OCI-LY3 (cell line): ENCODE measurements at regions not wholly inside any gene's neighbourhood (a gene's known extent, or its start where the extent isn't known, plus 50 kb on each side); places are given as distances from the start of the nearest gene placed in this dataset.
"Not testable (repeated sequence)": the region's sequence is repeated elsewhere in the genome, so short reads cannot be mapped to it uniquely, and the experiment has no call there.

ENCODE experiments used
- H2AFZ ChIP-seq: fragments of 200-600, 300-600 bp; shearing (Covaris generic); 2 replicates; pipeline ENCODE4 v1.6.0; 2014; ENCODE audit warnings: antibody characterized with exemption, low read depth, low read length
- H3K27ac ChIP-seq: fragments of 200-600, 300-600 bp; sonication (generic); 2 replicates; pipeline ENCODE4 v1.5.1; 2014; ENCODE audit warnings: mild to moderate bottlenecking, low read length, moderate library complexity, mixed read lengths
- H3K27me3 ChIP-seq: fragments of 200-600, 300-600 bp; sonication (generic); 2 replicates; pipeline ENCODE4 v1.6.1; 2014; ENCODE audit warnings: low read depth, low read length, mixed read lengths
- H3K36me3 ChIP-seq: fragments of 200-600, 300-600 bp; sonication (generic); replicated peaks from 2 replicates; pipeline ENCODE3; 2014; ENCODE audit warnings: low read depth, low read length, mixed read lengths
- H3K4me1 ChIP-seq: fragments of 300-600, 200-600 bp; sonication (generic); 2 replicates; pipeline ENCODE4 v1.6.1; 2014; ENCODE audit warnings: low read length, mixed read lengths
- H3K4me2 ChIP-seq: fragments of 200-600, 300-600 bp; sonication (generic); 2 replicates; pipeline ENCODE4 v1.6.1; 2014; ENCODE audit warnings: low read length, mixed read lengths
- H3K4me3 ChIP-seq: fragments of 300-600, 200-600 bp; sonication (generic); 2 replicates; pipeline ENCODE4 v1.5.1; 2014; ENCODE audit warnings: antibody characterized with exemption, mild to moderate bottlenecking, low read length, moderate library complexity
- H3K79me2 ChIP-seq: fragments of 300-600, 200-600 bp; shearing (Covaris generic); 2 replicates; pipeline ENCODE4 v1.6.1; 2014; ENCODE audit warnings: mild to moderate bottlenecking, low read length, mixed read lengths
- H3K9ac ChIP-seq: fragments of 300-600, 200-600 bp; shearing (Covaris generic); 2 replicates; pipeline ENCODE4 v1.6.0; 2014; ENCODE audit warnings: mild to moderate bottlenecking, low read length, moderate library complexity
- H3K9me3 ChIP-seq: fragments of 200-600, 300-600 bp; shearing (Covaris generic); 2 replicates; pipeline ENCODE4 v1.6.1; 2014; ENCODE audit warnings: low read length, mixed read lengths; ENCODE audit not compliant: insufficient read depth
- H4K20me1 ChIP-seq: fragments of 200-600, 300-600 bp; sonication (generic); 2 replicates; pipeline ENCODE4 v1.6.1; 2016; ENCODE audit warnings: low read length, mixed read lengths; ENCODE audit not compliant: insufficient read depth
- EZH2phosphoT487 ChIP-seq: fragments of 200-600 bp; shearing (Covaris generic); IDR thresholded peaks from 2 replicates; pipeline ENCODE4 v1.6.1; 2018; ENCODE audit warnings: antibody characterized with exemption, mixed run types, low read depth
- TF ChIP-seq, protein P1 (sequence below): fragments of 200-600, 300-600 bp; sonication (generic); IDR thresholded peaks from 2 replicates; pipeline ENCODE4 v1.5.1; 2014; ENCODE audit warnings: antibody characterized with exemption, low read length, low read depth

DNA sequence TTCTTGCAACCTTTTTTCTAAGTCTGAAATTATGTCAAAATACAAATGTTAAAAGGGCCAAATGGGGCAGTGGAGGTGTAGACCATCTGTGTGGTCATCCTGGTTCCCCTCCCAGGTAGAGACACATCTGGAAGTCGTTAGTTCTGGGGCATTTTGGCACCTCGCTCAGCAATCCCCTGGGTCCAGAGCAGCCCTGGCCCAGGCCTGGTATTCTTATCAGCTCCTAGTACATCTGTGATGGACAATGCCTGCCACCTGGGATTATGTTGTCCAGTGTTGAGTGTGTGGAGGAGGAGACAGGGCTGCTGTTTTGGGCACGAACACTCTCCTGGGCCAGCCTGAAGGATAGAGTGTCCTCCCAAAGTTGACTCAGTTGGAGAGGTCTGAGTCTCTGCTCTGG is 74.8 kb downstream of the GADD45G start:
- Histone ChIP-seq H4K20me1 (no peaks in the 10 kb centered on the region), H3K27ac (no peak overlapping the region), H3K9me3 (no peaks in the 10 kb centered on the region), H3K79me2 (no peaks in the 10 kb centered on the region), H3K4me2 (no peak overlapping the region), H3K27me3 (0 out of 2 replicates have a peak, but pooled peaks cover 9% of the 10 kb centered on the region), H3K9ac (no peak overlapping the region), H3K36me3 (no peaks in the 10 kb centered on the region), H3K4me3 (no peak overlapping the region), H3K4me1 (no peaks in the 10 kb centered on the region), H2AFZ (no peak overlapping the region)
- TF ChIP-seq, protein P1, sequence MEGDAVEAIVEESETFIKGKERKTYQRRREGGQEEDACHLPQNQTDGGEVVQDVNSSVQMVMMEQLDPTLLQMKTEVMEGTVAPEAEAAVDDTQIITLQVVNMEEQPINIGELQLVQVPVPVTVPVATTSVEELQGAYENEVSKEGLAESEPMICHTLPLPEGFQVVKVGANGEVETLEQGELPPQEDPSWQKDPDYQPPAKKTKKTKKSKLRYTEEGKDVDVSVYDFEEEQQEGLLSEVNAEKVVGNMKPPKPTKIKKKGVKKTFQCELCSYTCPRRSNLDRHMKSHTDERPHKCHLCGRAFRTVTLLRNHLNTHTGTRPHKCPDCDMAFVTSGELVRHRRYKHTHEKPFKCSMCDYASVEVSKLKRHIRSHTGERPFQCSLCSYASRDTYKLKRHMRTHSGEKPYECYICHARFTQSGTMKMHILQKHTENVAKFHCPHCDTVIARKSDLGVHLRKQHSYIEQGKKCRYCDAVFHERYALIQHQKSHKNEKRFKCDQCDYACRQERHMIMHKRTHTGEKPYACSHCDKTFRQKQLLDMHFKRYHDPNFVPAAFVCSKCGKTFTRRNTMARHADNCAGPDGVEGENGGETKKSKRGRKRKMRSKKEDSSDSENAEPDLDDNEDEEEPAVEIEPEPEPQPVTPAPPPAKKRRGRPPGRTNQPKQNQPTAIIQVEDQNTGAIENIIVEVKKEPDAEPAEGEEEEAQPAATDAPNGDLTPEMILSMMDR, result no peak
- no peak for TF ChIP-seq EZH2phosphoT487

DNA sequence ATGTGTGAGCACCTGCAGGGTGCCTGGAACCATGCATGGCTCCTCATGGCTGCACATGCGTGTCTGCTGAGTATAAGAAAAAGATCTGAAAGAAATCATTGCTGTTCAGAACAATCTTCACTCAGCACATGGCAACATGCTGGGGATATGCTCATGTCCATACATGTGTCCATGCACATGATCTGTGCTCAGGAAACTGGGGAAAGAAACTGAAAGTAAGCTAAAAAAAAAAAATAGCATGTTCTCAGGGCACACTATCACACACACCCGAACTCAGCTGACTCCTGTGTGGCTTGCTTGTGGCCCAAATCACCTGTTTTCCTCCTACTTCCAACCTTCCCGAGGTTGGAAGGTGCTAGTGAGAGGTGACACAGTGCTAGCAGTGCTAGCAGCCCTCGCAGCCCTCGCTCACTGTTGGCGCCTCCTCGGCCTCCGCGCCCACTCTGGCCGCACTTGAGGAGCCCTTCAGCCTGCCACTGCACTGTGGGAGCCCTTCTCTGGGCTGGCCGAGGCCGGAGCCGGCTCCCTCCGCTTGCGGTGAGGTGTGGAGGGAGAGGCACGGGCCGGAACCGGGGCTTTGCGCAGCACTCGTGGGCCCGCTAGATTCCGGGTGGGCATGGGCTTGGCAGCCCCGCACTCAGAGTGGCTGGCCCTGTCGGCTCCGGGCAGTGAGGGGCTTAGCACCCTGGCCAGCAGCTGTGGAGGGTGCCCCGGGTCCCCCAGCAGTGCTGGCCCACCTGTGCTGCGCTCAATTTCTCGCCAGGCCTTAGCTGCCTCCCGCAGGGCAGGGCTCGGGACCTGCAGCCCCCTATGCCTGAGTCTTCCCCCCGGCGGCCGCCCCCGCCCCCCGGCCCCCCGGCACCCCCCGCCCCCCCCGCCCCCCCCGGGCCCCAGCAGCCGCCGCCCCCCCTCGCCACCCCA is 76.0 kb downstream of the GADD45G start:
- Histone ChIP-seq H3K9ac (no peak overlapping the region), H3K27ac (no peak overlapping the region), H3K27me3 (peaks cover 13% of the 10 kb centered on the region; the same call in 1 of the 2 replicates), H3K9me3 (no peaks in the 10 kb centered on the region), H4K20me1 (no peaks in the 10 kb centered on the region), H3K4me3 (no peak overlapping the region), H3K4me1 (no peaks in the 10 kb centered on the region), H2AFZ (no peak overlapping the region), H3K36me3 (no peaks in the 10 kb centered on the region), H3K4me2 (no peak overlapping the region), H3K79me2 (no peaks in the 10 kb centered on the region)
- TF ChIP-seq EZH2phosphoT487, result no peak
- TF ChIP-seq, protein P1, result no peak

DNA sequence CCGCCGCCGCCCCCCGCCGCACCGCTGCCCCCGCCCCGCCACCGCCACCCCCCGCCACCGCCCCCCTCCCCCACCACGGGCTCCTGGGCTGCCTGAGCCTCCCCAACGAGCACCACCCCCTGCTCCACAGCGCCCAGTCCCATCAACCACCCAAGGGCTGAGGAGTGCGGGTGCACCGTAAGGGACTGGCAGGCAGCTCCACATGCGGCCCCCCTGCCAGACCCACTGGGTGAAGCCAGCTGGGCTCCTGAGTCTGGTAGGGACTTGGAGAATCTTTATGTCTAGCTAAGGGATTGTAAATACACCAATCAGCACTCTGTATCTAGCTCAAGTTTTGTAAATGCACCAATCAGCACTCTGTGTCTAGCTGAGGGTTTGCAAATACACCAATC is 76.7 kb downstream of the GADD45G start:
- peaks cover 14% of the 10 kb centered on the region; the same call in 1 of the 2 replicates for H3K27me3 ChIP-seq
- H3K9me3 ChIP-seq, H4K20me1 ChIP-seq, H3K27ac ChIP-seq, H3K79me2 ChIP-seq, H3K36me3 ChIP-seq, H2AFZ ChIP-seq, H3K4me1 ChIP-seq, H3K4me2 ChIP-seq, H3K4me3 ChIP-seq, H3K9ac ChIP-seq: not testable (repeated sequence)

DNA sequence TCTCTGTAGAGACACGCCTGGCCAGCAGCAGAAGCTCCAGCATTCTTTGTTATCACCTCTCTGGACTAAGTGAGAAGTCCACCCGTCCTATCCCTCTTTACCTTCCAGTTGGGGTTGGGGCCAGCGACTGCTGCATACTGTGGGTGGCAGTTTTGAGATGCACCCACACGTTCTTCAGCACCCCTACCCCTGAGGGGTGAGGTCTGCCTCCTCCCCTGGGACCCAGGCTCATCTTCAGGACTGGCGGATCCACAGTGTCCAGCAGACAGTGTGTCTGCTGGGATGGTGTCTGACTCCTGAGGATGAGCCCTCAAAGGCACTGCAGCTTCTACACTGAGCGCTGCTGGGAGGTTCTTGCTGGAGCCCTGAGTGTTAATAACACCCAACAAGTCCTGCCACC is 78.8 kb downstream of the GADD45G start:
- Histone ChIP-seq H3K27ac (no peak overlapping the region), H3K9ac (no peak overlapping the region), H3K36me3 (no peaks in the 10 kb centered on the region), H3K9me3 (no peaks in the 10 kb centered on the region), H2AFZ (no peak overlapping the region), H4K20me1 (no peaks in the 10 kb centered on the region), H3K27me3 (peaks cover 5% of the 10 kb centered on the region; the same call in 1 of the 2 replicates), H3K4me1 (no peaks in the 10 kb centered on the region), H3K4me2 (no peak overlapping the region), H3K4me3 (no peak overlapping the region), H3K79me2 (no peaks in the 10 kb centered on the region)
- TF ChIP-seq, protein P1, result no peak
- no peak for TF ChIP-seq EZH2phosphoT487
